A549 (cell line): ENCODE measurements at regions not wholly inside any gene's neighbourhood (a gene's known extent, or its start where the extent isn't known, plus 50 kb on each side); places are given as distances from the start of the nearest gene placed in this dataset.

ENCODE experiments used
- CHD4 ChIP-seq: fragments of 200-600 bp; sonication (generic); IDR thresholded peaks from 2 replicates; pipeline ENCODE4 v1.6.1; 2016; ENCODE audit warnings: antibody characterized with exemption, mild to moderate bottlenecking, borderline replicate concordance
- CTCF ChIP-seq: fragments of >200 bp; sonication (Bioruptor Twin); formaldehyde crosslinking; IDR thresholded peaks from 3 replicates; pipeline ENCODE4 v1.5.1; 2016
- EHMT2 ChIP-seq: fragments of 200-600 bp; sonication (generic); IDR thresholded peaks from 2 replicates; pipeline ENCODE4 v1.6.1; 2016; ENCODE audit warnings: antibody characterized with exemption, low read depth, mild to moderate bottlenecking, moderate library complexity
- JUN ChIP-seq, 2 experiments: fragments of >200 bp; sonication (Bioruptor Twin); formaldehyde crosslinking; IDR thresholded peaks; 2 replicates in 1 of 2; 3 replicates in 1 of 2; pipeline ENCODE4 v1.6.1; 2016 to 2017
- NR3C1 ChIP-seq: fragments of >200 bp; sonication (Bioruptor Twin); formaldehyde crosslinking; IDR thresholded peaks from 3 replicates; pipeline ENCODE4 v1.6.1; 2017
- PBX3 ChIP-seq: IDR thresholded peaks from 2 replicates; pipeline ENCODE4 v1.6.1; 2012
- POLR2A ChIP-seq: IDR thresholded peaks from 2 replicates; pipeline ENCODE4 v1.6.1; 2012; ENCODE audit warnings: mild to moderate bottlenecking, low read length
- POLR2AphosphoS2 ChIP-seq: conservative IDR thresholded peaks from 2 replicates; pipeline ENCODE4 v1.6.1; 2012; ENCODE audit warnings: low read length, improper control_type of control experiment, inconsistent platforms
- RNF2 ChIP-seq: fragments of 200-600 bp; sonication (generic); IDR thresholded peaks from 2 replicates; pipeline ENCODE4 v1.6.1; 2016; ENCODE audit warnings: low read depth, mild to moderate bottlenecking, antibody characterized with exemption, moderate library complexity, borderline replicate concordance
- SREBF2 ChIP-seq: fragments of 450-650 bp; IDR thresholded peaks from 2 replicates; pipeline ENCODE4 v1.6.1; 2014; ENCODE audit warnings: mild to moderate bottlenecking, moderate library complexity
- TF ChIP-seq, protein P1 (sequence below): IDR thresholded peaks from 2 replicates; pipeline ENCODE4 v1.6.1; 2012

- TF ChIP-seq EHMT2 (no peak), POLR2A (no peak), CTCF (no peak), SREBF2 (no peak), POLR2AphosphoS2 (no peak), PBX3 (no peak), JUN (IDR thresholded peaks at IDR 0.05) (no peak), NR3C1 (no peak), RNF2 (no peak), CHD4 (no peak)
- TF ChIP-seq, protein P1, sequence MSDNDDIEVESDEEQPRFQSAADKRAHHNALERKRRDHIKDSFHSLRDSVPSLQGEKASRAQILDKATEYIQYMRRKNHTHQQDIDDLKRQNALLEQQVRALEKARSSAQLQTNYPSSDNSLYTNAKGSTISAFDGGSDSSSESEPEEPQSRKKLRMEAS = no peak
Observed at GRCh38 chr13:27353708-27354107, 70.7 kb upstream of the GTF3A start.
